T-helper 1 cell treated with Interleukin-12 subunit alpha and Interleukin-12 subunit beta and Interleukin-4 antibody, amounts not matched to agents 30 ng/mL and 1 ng/mL, for 36 hours (primary cell): ENCODE measurements at regions not wholly inside any gene's neighbourhood (a gene's known extent, or its start where the extent isn't known, plus 50 kb on each side); places are given as distances from the start of the nearest gene placed in this dataset.
"Not testable (repeated sequence)": the region's sequence is repeated elsewhere in the genome, so short reads cannot be mapped to it uniquely, and the experiment has no call there.

Experiments
- intact Hi-C: fragments of 100-400 bp; cut with micrococcal nuclease; formaldehyde crosslinking; loops from one replicate; pipeline ENCODE4 v1.15.1; 2024

GRCh38 chr1:219041818-219042217 lies 131.9 kb upstream of the LYPLAL1 start:
- intact Hi-C loops = no loop called here

GRCh38 chr1:219042769-219043168 lies 130.9 kb upstream of the LYPLAL1 start:
- intact Hi-C loops = no loop called here

- intact Hi-C loops = no loop called here
These were observed 128.4 kb upstream of the LYPLAL1 start for GRCh38 chr1:219045246-219045645.

- intact Hi-C loops = no loop called here
These were observed 124.2 kb upstream of the LYPLAL1 start for GRCh38 chr1:219049501-219049900.

GRCh38 chr1:219050086-219050821 lies 123.4 kb upstream of the LYPLAL1 start:
- intact Hi-C loops = no loop called here

GRCh38 chr1:219050822-219051125 lies 122.9 kb upstream of the LYPLAL1 start:
- intact Hi-C loops = no loop called here

GRCh38 chr1:219051547-219051946 lies 122.1 kb upstream of the LYPLAL1 start:
- intact Hi-C loops = no loop called here

GRCh38 chr1:219058891-219059820 lies 114.5 kb upstream of the LYPLAL1 start:
- intact Hi-C loops = no loop called here

- intact Hi-C loops = no loop called here
These were observed 112.9 kb upstream of the LYPLAL1 start for GRCh38 chr1:219060798-219061197.

GRCh38 chr1:219062161-219062560 lies 111.5 kb upstream of the LYPLAL1 start:
- intact Hi-C loops = no loop called here

GRCh38 chr1:219066098-219066497 lies 107.6 kb upstream of the LYPLAL1 start:
- intact Hi-C loops = no loop called here

GRCh38 chr1:219066631-219067349 lies 106.9 kb upstream of the LYPLAL1 start:
- intact Hi-C loops = no loop called here

- intact Hi-C loops = no loop called here
These were observed 106.3 kb upstream of the LYPLAL1 start for GRCh38 chr1:219067350-219067712.

- intact Hi-C loops = not testable (repeated sequence)
These were observed 103.3 kb upstream of the LYPLAL1 start for GRCh38 chr1:219070395-219070794.

- intact Hi-C loops = no loop called here
These were observed 102.5 kb upstream of the LYPLAL1 start for GRCh38 chr1:219071209-219071608.

GRCh38 chr1:219072329-219072728 lies 101.3 kb upstream of the LYPLAL1 start:
- intact Hi-C loops = no loop called here

- intact Hi-C loops = no loop called here
These were observed 99.5 kb upstream of the LYPLAL1 start for GRCh38 chr1:219074084-219074728.

- intact Hi-C loops = no loop called here
These were observed 98.4 kb upstream of the LYPLAL1 start for GRCh38 chr1:219075121-219075879.

GRCh38 chr1:219076326-219076937 lies 97.2 kb upstream of the LYPLAL1 start:
- intact Hi-C loops = no loop called here

GRCh38 chr1:219077767-219078166 lies 95.9 kb upstream of the LYPLAL1 start:
- intact Hi-C loops = not testable (repeated sequence)
